ENCODE measurements at regions not wholly inside any gene's neighbourhood (a gene's known extent, or its start where the extent isn't known, plus 50 kb on each side); places are given as distances from the start of the nearest gene placed in this dataset.

- Histone ChIP-seq H3K4me3 (ENCODE audit: low read depth, low read length) (no peak overlapping the region), H3K9me3 (ENCODE audit: control insufficient read depth, insufficient read depth, low read length) (no peaks in the 10 kb centered on the region), H3K27ac (ENCODE audit: low read depth, low read length) (no peak overlapping the region), H3K36me3 (ENCODE audit: control insufficient read depth, insufficient read depth, low read length) (no peaks in the 10 kb centered on the region), H3K27me3 (ENCODE audit: control insufficient read depth, insufficient read depth, low read length) (peaks cover 7% of the 10 kb centered on the region), H3K4me1 (ENCODE audit: control insufficient read depth, insufficient read depth, low read length) (peaks cover 4% of the 10 kb centered on the region)
- DNase-seq (ENCODE audit: low read depth in 4 of 6, low spot score in 6 of 6): no peak
- 40% methylated on average over 18 of the region's 29 CpGs for WGBS (ENCODE audit: insufficient coverage)
Measured at GRCh38 chr15:62953021-62953420, 89.5 kb upstream of the TPM1 start.

- H3K27ac ChIP-seq (ENCODE audit: low read depth, low read length): no peak overlapping the region
- 98% methylated on average over 21 of the region's 24 CpGs for WGBS (ENCODE audit: insufficient coverage)
Measured at GRCh38 chr15:62953496-62954045, 89.0 kb upstream of the TPM1 start.

DNA sequence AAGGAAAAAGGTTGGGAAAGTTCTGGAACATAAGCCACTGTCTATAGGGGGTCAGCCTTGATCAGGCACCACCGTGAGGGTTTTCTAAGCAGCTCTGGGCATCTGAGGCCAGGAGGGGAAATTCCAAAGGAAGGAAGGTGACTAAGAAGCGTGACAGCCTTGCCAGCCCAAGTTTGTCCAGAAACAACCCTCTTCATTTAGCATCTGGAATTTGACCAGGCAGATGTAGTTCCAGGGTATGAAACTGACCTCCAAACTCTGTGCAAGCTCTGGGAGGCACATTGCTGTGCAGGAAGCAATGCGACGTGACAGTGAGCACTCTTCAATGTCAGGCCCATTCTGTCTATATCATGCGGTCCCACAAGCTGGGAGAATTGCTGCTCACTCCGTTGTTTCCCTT lies 85.4 kb upstream of the TPM1 start:
- Histone ChIP-seq H3K27me3 (ENCODE audit: control insufficient read depth, insufficient read depth, low read length) (peaks cover 7% of the 10 kb centered on the region), H3K9me3 (ENCODE audit: control insufficient read depth, insufficient read depth, low read length) (no peaks in the 10 kb centered on the region), H3K27ac (ENCODE audit: low read depth, low read length) (no peak overlapping the region), H3K36me3 (ENCODE audit: control insufficient read depth, insufficient read depth, low read length) (no peaks in the 10 kb centered on the region), H3K4me3 (ENCODE audit: low read depth, low read length) (no peak overlapping the region), H3K4me1 (ENCODE audit: control insufficient read depth, insufficient read depth, low read length) (peaks cover 18% of the 10 kb centered on the region)
- DNase-seq (ENCODE audit: low read depth in 4 of 6, low spot score in 6 of 6): no peak
- WGBS (ENCODE audit: insufficient coverage): 84% methylated on average over 6 of the region's 6 CpGs

More at GRCh38 chr15:62953496-62954045, 89.0 kb upstream of the TPM1 start:
- Histone ChIP-seq H3K27me3 (ENCODE audit: control insufficient read depth, insufficient read depth, low read length) (peaks cover 7% of the 10 kb centered on the region), H3K4me1 (ENCODE audit: control insufficient read depth, insufficient read depth, low read length) (peaks cover 9% of the 10 kb centered on the region), H3K36me3 (ENCODE audit: control insufficient read depth, insufficient read depth, low read length) (no peaks in the 10 kb centered on the region), H3K9me3 (ENCODE audit: control insufficient read depth, insufficient read depth, low read length) (no peaks in the 10 kb centered on the region), H3K4me3 (ENCODE audit: low read depth, low read length) (no peak overlapping the region)
- DNase-seq (ENCODE audit: low read depth in 4 of 6, low spot score in 6 of 6): no peak

DNA sequence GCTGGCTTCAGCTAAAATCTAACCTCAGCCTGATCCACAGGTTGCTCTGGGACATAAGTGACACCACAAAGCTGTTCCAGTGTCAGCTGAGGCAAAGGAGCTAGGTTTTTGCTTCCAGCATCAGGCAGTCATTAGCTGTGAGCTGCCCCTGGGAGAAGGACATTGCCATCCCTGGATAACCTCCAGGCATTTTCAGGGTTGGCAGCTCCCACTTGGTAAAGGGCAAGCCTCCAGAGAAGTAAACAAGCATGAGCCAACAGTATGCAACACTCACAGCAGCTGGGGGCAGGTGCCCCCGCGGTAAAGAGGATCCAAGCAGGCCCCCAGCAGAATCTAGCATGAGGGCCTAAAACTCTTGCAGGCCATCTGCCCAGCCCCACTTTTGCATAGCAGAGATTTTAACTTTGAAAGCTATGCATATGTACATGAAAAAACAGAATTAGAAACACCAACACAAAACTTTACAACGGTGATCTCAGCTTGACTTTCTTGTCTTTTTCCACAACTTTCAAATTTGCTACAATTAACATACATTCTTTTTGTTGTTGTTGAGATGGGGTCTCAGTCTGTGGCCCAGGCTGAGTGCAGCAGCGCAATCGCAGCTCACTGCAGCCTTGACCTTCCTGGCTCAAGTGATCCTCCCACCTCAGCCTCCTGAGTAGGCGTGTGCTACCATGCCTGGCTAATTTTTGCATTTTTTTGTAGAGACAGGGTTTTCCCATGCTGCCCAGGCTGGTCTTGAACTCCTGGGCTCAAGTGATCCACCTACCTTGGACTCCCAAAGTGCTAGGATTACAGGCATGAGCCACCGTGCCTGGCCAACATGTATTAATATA lies 83.8 kb upstream of the TPM1 start:
- H3K27me3 ChIP-seq (ENCODE audit: control insufficient read depth, insufficient read depth, low read length): no peaks in the 10 kb centered on the region
- no peaks in the 10 kb centered on the region for H3K36me3 ChIP-seq (ENCODE audit: control insufficient read depth, insufficient read depth, low read length)
- 62% methylated on average over 5 of the region's 7 CpGs for WGBS (ENCODE audit: insufficient coverage)
- H3K9me3 ChIP-seq (ENCODE audit: control insufficient read depth, insufficient read depth, low read length): no peaks in the 10 kb centered on the region
- peak in 3 of 6 donors; percentile 33 to 78 (median 36) for DNase-seq (ENCODE audit: low read depth in 4 of 6, low spot score in 6 of 6)
- no peak overlapping the region for H3K27ac ChIP-seq (ENCODE audit: low read depth, low read length)
- H3K4me3 ChIP-seq (ENCODE audit: low read depth, low read length): no peak overlapping the region
- peaks cover 19% of the 10 kb centered on the region for H3K4me1 ChIP-seq (ENCODE audit: control insufficient read depth, insufficient read depth, low read length)

GRCh38 chr15:62961134-62961533 lies 81.4 kb upstream of the TPM1 start:
- Histone ChIP-seq H3K27me3 (ENCODE audit: control insufficient read depth, insufficient read depth, low read length) (no peaks in the 10 kb centered on the region), H3K4me3 (ENCODE audit: low read depth, low read length) (no peak overlapping the region), H3K4me1 (ENCODE audit: control insufficient read depth, insufficient read depth, low read length) (peaks cover 19% of the 10 kb centered on the region), H3K36me3 (ENCODE audit: control insufficient read depth, insufficient read depth, low read length) (no peaks in the 10 kb centered on the region), H3K9me3 (ENCODE audit: control insufficient read depth, insufficient read depth, low read length) (no peaks in the 10 kb centered on the region), H3K27ac (ENCODE audit: low read depth, low read length) (no peak overlapping the region)
- 70% methylated on average over 9 of the region's 9 CpGs for WGBS (ENCODE audit: insufficient coverage)
- no peak for DNase-seq (ENCODE audit: low read depth in 4 of 6, low spot score in 6 of 6)

GRCh38 chr15:62962101-62962995 lies 80.2 kb upstream of the TPM1 start:
- no peaks in the 10 kb centered on the region for H3K27me3 ChIP-seq (ENCODE audit: control insufficient read depth, insufficient read depth, low read length)
- no peaks in the 10 kb centered on the region for H3K36me3 ChIP-seq (ENCODE audit: control insufficient read depth, insufficient read depth, low read length)
- H3K4me3 ChIP-seq (ENCODE audit: low read depth, low read length): no peak overlapping the region
- WGBS (ENCODE audit: insufficient coverage): 59% methylated on average over 11 of the region's 19 CpGs
- peaks cover 19% of the 10 kb centered on the region for H3K4me1 ChIP-seq (ENCODE audit: control insufficient read depth, insufficient read depth, low read length)
- peak in 1 of 6 donors; percentile 32 for DNase-seq (ENCODE audit: low read depth in 4 of 6, low spot score in 6 of 6)
- no peaks in the 10 kb centered on the region for H3K9me3 ChIP-seq (ENCODE audit: control insufficient read depth, insufficient read depth, low read length)
- no peak overlapping the region for H3K27ac ChIP-seq (ENCODE audit: low read depth, low read length)

DNA sequence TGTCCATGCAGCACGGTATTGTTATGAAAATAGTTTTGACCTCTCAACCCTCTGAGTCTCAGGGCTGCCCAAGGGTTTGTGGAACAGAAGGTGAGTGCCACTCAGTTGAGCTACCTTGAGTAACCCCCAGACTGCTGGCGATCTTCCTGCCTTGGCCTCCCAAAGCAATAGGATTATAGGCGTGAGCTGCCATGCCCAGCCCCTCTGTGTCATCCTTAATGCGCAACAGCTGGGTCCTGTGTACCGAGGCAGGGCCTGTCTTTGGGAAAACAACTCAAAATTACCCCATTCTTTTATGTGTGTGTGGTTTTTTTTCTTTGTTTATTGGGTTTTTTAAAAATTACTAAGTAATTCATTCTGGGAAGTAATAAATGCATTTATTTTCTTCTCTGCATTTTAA lies 78.3 kb upstream of the TPM1 start:
- Histone ChIP-seq H3K4me1 (ENCODE audit: control insufficient read depth, insufficient read depth, low read length) (peaks cover 8% of the 10 kb centered on the region), H3K27me3 (ENCODE audit: control insufficient read depth, insufficient read depth, low read length) (no peaks in the 10 kb centered on the region), H3K27ac (ENCODE audit: low read depth, low read length) (no peak overlapping the region), H3K36me3 (ENCODE audit: control insufficient read depth, insufficient read depth, low read length) (no peaks in the 10 kb centered on the region), H3K9me3 (ENCODE audit: control insufficient read depth, insufficient read depth, low read length) (no peaks in the 10 kb centered on the region), H3K4me3 (ENCODE audit: low read depth, low read length) (no peak overlapping the region)
- 91% methylated on average over 2 of the region's 5 CpGs for WGBS (ENCODE audit: insufficient coverage)
- DNase-seq (ENCODE audit: low read depth in 4 of 6, low spot score in 6 of 6): no peak

GRCh38 chr15:62966294-62967078 lies 76.1 kb upstream of the TPM1 start:
- Histone ChIP-seq H3K4me3 (ENCODE audit: low read depth, low read length) (no peak overlapping the region), H3K9me3 (ENCODE audit: control insufficient read depth, insufficient read depth, low read length) (no peaks in the 10 kb centered on the region), H3K36me3 (ENCODE audit: control insufficient read depth, insufficient read depth, low read length) (no peaks in the 10 kb centered on the region), H3K4me1 (ENCODE audit: control insufficient read depth, insufficient read depth, low read length) (peaks cover 8% of the 10 kb centered on the region), H3K27me3 (ENCODE audit: control insufficient read depth, insufficient read depth, low read length) (no peaks in the 10 kb centered on the region), H3K27ac (ENCODE audit: low read depth, low read length) (no peak overlapping the region)
- WGBS (ENCODE audit: insufficient coverage): 86% methylated on average over 2 of the region's 4 CpGs
- no peak for DNase-seq (ENCODE audit: low read depth in 4 of 6, low spot score in 6 of 6)

DNA sequence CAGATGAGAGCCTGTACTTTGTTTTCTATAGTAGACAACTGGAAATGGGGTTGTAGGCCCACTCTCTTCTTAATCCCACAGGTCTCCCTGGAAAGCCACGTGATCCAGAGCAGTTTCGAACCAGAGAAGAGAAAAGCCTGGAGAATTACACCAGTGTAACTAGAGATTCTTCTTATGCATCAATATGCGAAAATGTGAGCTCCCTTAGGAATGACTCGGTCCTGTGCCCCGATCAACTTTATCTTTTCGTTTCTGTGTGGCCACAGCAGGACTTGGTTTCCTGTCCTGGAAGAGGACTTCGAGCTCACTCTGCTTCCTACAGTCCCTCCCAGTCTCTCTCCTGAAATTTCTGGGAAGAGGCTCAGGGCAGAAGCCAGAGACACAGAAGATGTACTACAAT lies 73.8 kb upstream of the TPM1 start:
- WGBS (ENCODE audit: insufficient coverage): 81% methylated on average over 7 of the region's 7 CpGs
- H3K9me3 ChIP-seq (ENCODE audit: control insufficient read depth, insufficient read depth, low read length): no peaks in the 10 kb centered on the region

More for the DNA sequence above, 73.8 kb upstream of the TPM1 start:
- no peaks in the 10 kb centered on the region for H3K4me1 ChIP-seq (ENCODE audit: control insufficient read depth, insufficient read depth, low read length)
- H3K27ac ChIP-seq (ENCODE audit: low read depth, low read length): no peak overlapping the region
- no peak overlapping the region for H3K4me3 ChIP-seq (ENCODE audit: low read depth, low read length)
- no peaks in the 10 kb centered on the region for H3K27me3 ChIP-seq (ENCODE audit: control insufficient read depth, insufficient read depth, low read length)
- no peaks in the 10 kb centered on the region for H3K36me3 ChIP-seq (ENCODE audit: control insufficient read depth, insufficient read depth, low read length)
- no peak for DNase-seq (ENCODE audit: low read depth in 4 of 6, low spot score in 6 of 6)
